Suprapubic skin (tissue), 4 donors: ENCODE measurements at regions not wholly inside any gene's neighbourhood (a gene's known extent, or its start where the extent isn't known, plus 50 kb on each side); places are given as distances from the start of the nearest gene placed in this dataset.

Source experiments
- DNase-seq, 2 donors: peaks; one replicate each; pipeline ENCODE4 v3.0.0-alpha.2; 2019; ENCODE audit warnings: low spot score in 2 of 2
- H3K27ac ChIP-seq: fragments of 200-600 bp; sonication (generic); one replicate; pipeline ENCODE4 v1.5.1; 2019
- H3K27me3 ChIP-seq: fragments of 200-600 bp; sonication (generic); one replicate; pipeline ENCODE4 v1.5.1; 2019
- H3K36me3 ChIP-seq: fragments of 200-600 bp; sonication (generic); one replicate; pipeline ENCODE4 v1.5.1; 2019
- H3K4me1 ChIP-seq: fragments of 200-600 bp; sonication (generic); one replicate; pipeline ENCODE4 v1.5.1; 2019
- H3K4me3 ChIP-seq: fragments of 200-600 bp; sonication (generic); one replicate; pipeline ENCODE4 v1.5.1; 2019; ENCODE audit warnings: mild to moderate bottlenecking
- H3K9me3 ChIP-seq: fragments of 200-600 bp; sonication (generic); one replicate; pipeline ENCODE4 v1.5.1; 2019
- CTCF ChIP-seq, 2 donors: fragments of 200-600 bp in 1 of 2; fragments of 450-650 bp in 1 of 2; sonication (generic) in 1 of 2; IDR thresholded peaks; one replicate each; pipeline ENCODE4 v1.5.1; 2016 to 2019; ENCODE audit warnings: antibody characterized with exemption in 2 of 2, mild to moderate bottlenecking in 1 of 2, moderate library complexity in 1 of 2
- EP300 ChIP-seq: sonication (generic); formaldehyde crosslinking; IDR thresholded peaks from one replicate; pipeline ENCODE4 v1.6.1; 2017; ENCODE audit warnings: antibody characterized with exemption
- POLR2A ChIP-seq, 2 donors: fragments of 450-650 bp; IDR thresholded peaks; one replicate each; pipeline ENCODE4 v1.6.1; 2017; ENCODE audit warnings: antibody characterized with exemption in 2 of 2, mild to moderate bottlenecking in 2 of 2, moderate library complexity in 2 of 2
- POLR2AphosphoS5 ChIP-seq, 3 donors: sonication (generic); formaldehyde crosslinking; IDR thresholded peaks; one replicate each; pipeline ENCODE4 v1.6.1; 2017; ENCODE audit warnings: antibody characterized with exemption in 3 of 3
- WGBS: methylation state at CpG from one replicate; pipeline ENCODE4 v1.1.5; 2018; 5-methylcytosine and 5-hydroxymethylcytosine counted together

GRCh38 chr3:164479978-164480377 is 598.3 kb downstream of the SI start:
- no peak for DNase-seq
- WGBS, result 61% methylated on average over 1 of the region's 1 CpG
- Histone ChIP-seq H3K4me3 (no peak overlapping the region), H3K4me1 (no peaks in the 10 kb centered on the region), H3K9me3 (no peaks in the 10 kb centered on the region), H3K27ac (no peak overlapping the region), H3K36me3 (no peaks in the 10 kb centered on the region), H3K27me3 (no peaks in the 10 kb centered on the region)
- TF ChIP-seq POLR2A (IDR thresholded peaks at IDR 0.05) (no peak), CTCF (IDR thresholded peaks at IDR 0.05) (no peak), EP300 (no peak), POLR2AphosphoS5 (IDR thresholded peaks at IDR 0.05) (no peak)

- Histone ChIP-seq H3K27me3 (no peaks in the 10 kb centered on the region), H3K27ac (no peak overlapping the region), H3K4me1 (no peaks in the 10 kb centered on the region), H3K36me3 (no peaks in the 10 kb centered on the region), H3K9me3 (no peaks in the 10 kb centered on the region), H3K4me3 (no peak overlapping the region)
- TF ChIP-seq EP300 (no peak), POLR2A (IDR thresholded peaks at IDR 0.05) (no peak), POLR2AphosphoS5 (IDR thresholded peaks at IDR 0.05) (no peak), CTCF (IDR thresholded peaks at IDR 0.05) (no peak)
- DNase-seq, result no peak
- 31% methylated on average over 1 of the region's 1 CpG for WGBS
These were observed 598.9 kb downstream of the SI start for GRCh38 chr3:164479406-164479805.

GRCh38 chr3:164478323-164478722 is 600.0 kb downstream of the SI start:
- no peak for DNase-seq
- no peaks in the 10 kb centered on the region for H3K36me3 ChIP-seq
- no peak overlapping the region for H3K4me3 ChIP-seq
- TF ChIP-seq EP300 (no peak), POLR2A (IDR thresholded peaks at IDR 0.05) (no peak), POLR2AphosphoS5 (IDR thresholded peaks at IDR 0.05) (no peak), CTCF (IDR thresholded peaks at IDR 0.05) (no peak)
- no peaks in the 10 kb centered on the region for H3K4me1 ChIP-seq
- H3K9me3 ChIP-seq, result no peaks in the 10 kb centered on the region
- H3K27ac ChIP-seq, result no peak overlapping the region
- 73% methylated on average over 3 of the region's 5 CpGs for WGBS
- no peaks in the 10 kb centered on the region for H3K27me3 ChIP-seq

GRCh38 chr3:164477403-164477802 is 600.9 kb downstream of the SI start:
- 100% methylated on average over 1 of the region's 1 CpG for WGBS
- no peaks in the 10 kb centered on the region for H3K4me1 ChIP-seq

GRCh38 chr3:164476631-164477030 is 601.7 kb downstream of the SI start:
- Histone ChIP-seq H3K27ac (no peak overlapping the region), H3K4me3 (no peak overlapping the region), H3K27me3 (no peaks in the 10 kb centered on the region), H3K9me3 (no peaks in the 10 kb centered on the region), H3K4me1 (no peaks in the 10 kb centered on the region), H3K36me3 (no peaks in the 10 kb centered on the region)
- 88% methylated on average over 3 of the region's 3 CpGs for WGBS
- no peak for DNase-seq
- TF ChIP-seq POLR2A (IDR thresholded peaks at IDR 0.05), result no peak
- TF ChIP-seq EP300, result no peak

More at GRCh38 chr3:164477403-164477802, 600.9 kb downstream of the SI start:
- Histone ChIP-seq H3K4me3 (no peak overlapping the region), H3K27ac (no peak overlapping the region), H3K36me3 (no peaks in the 10 kb centered on the region), H3K9me3 (no peaks in the 10 kb centered on the region), H3K27me3 (no peaks in the 10 kb centered on the region)
- no peak for DNase-seq
- TF ChIP-seq CTCF (IDR thresholded peaks at IDR 0.05), result no peak
- TF ChIP-seq POLR2A (IDR thresholded peaks at IDR 0.05), result no peak
- TF ChIP-seq EP300, result no peak
- no peak for TF ChIP-seq POLR2AphosphoS5 (IDR thresholded peaks at IDR 0.05)

GRCh38 chr3:164470471-164470870 is 607.8 kb downstream of the SI start:
- Histone ChIP-seq H3K4me1 (no peaks in the 10 kb centered on the region), H3K36me3 (no peaks in the 10 kb centered on the region), H3K27ac (no peak overlapping the region), H3K9me3 (no peaks in the 10 kb centered on the region), H3K4me3 (no peak overlapping the region), H3K27me3 (no peaks in the 10 kb centered on the region)
- no peak for DNase-seq
- TF ChIP-seq POLR2AphosphoS5 (IDR thresholded peaks at IDR 0.05) (no peak), CTCF (IDR thresholded peaks at IDR 0.05) (no peak), POLR2A (IDR thresholded peaks at IDR 0.05) (no peak), EP300 (no peak)
- 72% methylated on average over 3 of the region's 3 CpGs for WGBS
